HEK293 (cell line): ENCODE measurements at regions not wholly inside any gene's neighbourhood (a gene's known extent, or its start where the extent isn't known, plus 50 kb on each side); places are given as distances from the start of the nearest gene placed in this dataset.

Experiments used
- CTCF ChIA-PET: fragments of 350-600 bp; formaldehyde crosslinking; extraction: SDS; loops from one replicate; lab custom pipeline; 2021; ENCODE audit warnings: antibody characterized with exemption; lab: Yijun Ruan, JAX
- POLR2A ChIA-PET: fragments of 300-600 bp; formaldehyde crosslinking; extraction: SDS; loops from one replicate; lab custom pipeline; 2020; ENCODE audit warnings: antibody characterized with exemption, inconsistent platforms; lab: Yijun Ruan, JAX
- H3K27ac ChIP-seq: fragments of 200-500 bp; sonication (Bioruptor generic); 2 replicates; pipeline ENCODE4 v1.5.1; 2014; ENCODE audit warnings: low read depth, low read length, control low read depth, inconsistent platforms; ENCODE audit errors: extremely low read depth
- H3K36me3 ChIP-seq, 2 experiments: fragments of 200-500 bp in 1 of 2; sonication (Bioruptor generic) in 1 of 2; 1 replicate in 1 of 2; 2 replicates in 1 of 2; pipeline ENCODE4 v1.5.1; 2014 to 2017; ENCODE audit warnings: inconsistent platforms in 2 of 2, low read length in 2 of 2; ENCODE audit not compliant: control insufficient read depth in 2 of 2, insufficient read depth in 1 of 2
- H3K4me1 ChIP-seq: fragments of 200-500 bp; sonication (Bioruptor generic); 2 replicates; pipeline ENCODE4 v1.5.1; 2014; ENCODE audit warnings: mild to moderate bottlenecking, low read length, inconsistent platforms; ENCODE audit not compliant: control insufficient read depth, insufficient read depth
- H3K4me3 ChIP-seq: 2 replicates; pipeline ENCODE4 v1.5.1; 2011; ENCODE audit warnings: low read depth, mild to moderate bottlenecking, control low read depth, low read length, moderate library complexity
- H3K9me3 ChIP-seq: fragments of 200-500 bp; sonication (Bioruptor generic); 2 replicates; pipeline ENCODE4 v1.5.1; 2014; ENCODE audit warnings: low read depth, low read length, inconsistent platforms; ENCODE audit not compliant: control insufficient read depth, insufficient read depth
- GLI4 ChIP-seq: fragments of 450-650 bp; formaldehyde crosslinking; IDR thresholded peaks from 2 replicates; pipeline ENCODE4 v1.5.1; 2016; ENCODE audit warnings: missing biosample characterization, missing genetic modification characterization
- IKZF3 ChIP-seq: fragments of 450-650 bp; IDR thresholded peaks from 2 replicates; pipeline ENCODE4 v1.5.0; 2018; ENCODE audit warnings: missing biosample characterization, mild to moderate bottlenecking, missing genetic modification characterization, moderate library complexity
- REST ChIP-seq: fragments of 450-650 bp; formaldehyde crosslinking; IDR thresholded peaks from 2 replicates; pipeline ENCODE4 v1.5.1; 2016; ENCODE audit warnings: missing biosample characterization, missing genetic modification characterization
- ZBTB26 ChIP-seq: fragments of 450-650 bp; formaldehyde crosslinking; optimal IDR thresholded peaks from 2 replicates; pipeline ENCODE3; 2016; ENCODE audit warnings: missing biosample characterization, mild to moderate bottlenecking, missing genetic modification characterization
- ZBTB48 ChIP-seq: fragments of 450-650 bp; formaldehyde crosslinking; IDR thresholded peaks from 2 replicates; pipeline ENCODE4 v1.5.1; 2016; ENCODE audit warnings: missing biosample characterization, missing genetic modification characterization
- ZBTB49 ChIP-seq: fragments of 450-650 bp; formaldehyde crosslinking; IDR thresholded peaks from 2 replicates; pipeline ENCODE4 v1.5.1; 2016; ENCODE audit warnings: missing biosample characterization, missing genetic modification characterization, low read depth
- ZNF416 ChIP-seq: fragments of 450-650 bp; formaldehyde crosslinking; IDR thresholded peaks from 2 replicates; pipeline ENCODE4 v1.5.1; 2016; ENCODE audit warnings: missing biosample characterization, missing genetic modification characterization
- ZNF510 ChIP-seq: fragments of 450-650 bp; formaldehyde crosslinking; IDR thresholded peaks from 2 replicates; pipeline ENCODE4 v1.5.1; 2018; ENCODE audit warnings: mild to moderate bottlenecking, missing genetic modification characterization, missing biosample characterization; ENCODE audit not compliant: insufficient replicate concordance
- ZNF664 ChIP-seq: fragments of 450-650 bp; formaldehyde crosslinking; IDR thresholded peaks from 2 replicates; pipeline ENCODE4 v1.5.1; 2016; ENCODE audit warnings: missing biosample characterization, missing genetic modification characterization
- ZNF670 ChIP-seq: fragments of 450-650 bp; formaldehyde crosslinking; IDR thresholded peaks from 2 replicates; pipeline ENCODE4 v1.5.1; 2016; ENCODE audit warnings: missing biosample characterization, missing genetic modification characterization, low read depth
- ZNF692 ChIP-seq: fragments of 450-650 bp; formaldehyde crosslinking; IDR thresholded peaks from 2 replicates; pipeline ENCODE4 v1.5.1; 2016; ENCODE audit warnings: missing biosample characterization, missing genetic modification characterization
- TF ChIP-seq, protein P1 (sequence below): fragments of 450-650 bp; formaldehyde crosslinking; IDR thresholded peaks from 2 replicates; pipeline ENCODE4 v1.5.1; 2016; ENCODE audit warnings: missing biosample characterization, missing genetic modification characterization

GRCh38 chr16:73265935-73266334 lies 218.0 kb upstream of the ZFHX3 start (continued):
- TF ChIP-seq ZBTB26 (no peak), ZNF416 (tag by site-specific recombination) (no peak), ZBTB49 (tag by site-specific recombination) (no peak), ZBTB48 (tag by site-specific recombination) (no peak), ZNF670 (no peak), REST (tag by site-specific recombination) (no peak), GLI4 (tag by site-specific recombination) (no peak), ZNF510 (tag by site-specific recombination) (no peak)
- TF ChIP-seq, all 188 proteins: peak for 0

DNA sequence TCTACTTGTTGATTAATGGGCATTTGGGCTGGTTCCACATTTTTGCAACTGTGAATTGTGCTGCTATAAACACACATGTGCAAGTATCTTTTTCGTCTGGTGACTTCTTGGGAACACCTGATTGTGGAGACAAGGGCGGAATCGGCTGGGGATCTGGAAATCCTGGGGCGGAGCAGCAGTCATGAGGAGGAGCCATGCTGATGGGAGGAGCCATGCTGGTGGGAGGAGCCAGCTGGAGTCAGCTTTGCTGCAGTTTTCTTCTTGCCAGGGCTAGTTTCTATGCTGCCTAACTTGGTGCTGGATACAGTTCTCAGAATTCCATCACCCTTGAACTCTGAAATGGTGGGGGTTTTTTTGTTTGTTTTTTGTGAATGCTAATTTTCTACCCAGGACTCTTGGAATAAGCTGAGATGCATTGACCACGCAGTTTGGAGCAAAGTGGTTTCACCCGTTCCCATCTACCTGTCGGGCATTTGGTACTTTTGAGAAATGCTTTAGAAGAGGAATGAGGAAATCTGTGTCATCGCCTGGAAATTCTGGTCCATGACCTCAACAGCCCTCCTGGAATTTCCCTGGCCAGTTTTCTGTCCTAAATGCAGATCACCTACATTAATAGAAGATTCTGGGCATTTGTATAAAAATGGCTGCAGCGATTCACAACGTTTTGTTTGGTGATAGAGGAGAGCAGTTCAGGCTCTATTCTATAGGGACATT lies 217.4 kb upstream of the ZFHX3 start:
- CTCF ChIA-PET = no interaction called here
- Histone ChIP-seq H3K9me3 (no peaks in the 10 kb centered on the region), H3K36me3 (no peaks in the 10 kb centered on the region), H3K4me1 (no peaks in the 10 kb centered on the region), H3K4me3 (no peak overlapping the region), H3K27ac (no peak overlapping the region)
- TF ChIP-seq ZNF692 (tag by site-specific recombination) (no peak), IKZF3 (tag by site-specific recombination) (no peak), ZNF664 (tag by site-specific recombination) (no peak)
- TF ChIP-seq, protein P1, sequence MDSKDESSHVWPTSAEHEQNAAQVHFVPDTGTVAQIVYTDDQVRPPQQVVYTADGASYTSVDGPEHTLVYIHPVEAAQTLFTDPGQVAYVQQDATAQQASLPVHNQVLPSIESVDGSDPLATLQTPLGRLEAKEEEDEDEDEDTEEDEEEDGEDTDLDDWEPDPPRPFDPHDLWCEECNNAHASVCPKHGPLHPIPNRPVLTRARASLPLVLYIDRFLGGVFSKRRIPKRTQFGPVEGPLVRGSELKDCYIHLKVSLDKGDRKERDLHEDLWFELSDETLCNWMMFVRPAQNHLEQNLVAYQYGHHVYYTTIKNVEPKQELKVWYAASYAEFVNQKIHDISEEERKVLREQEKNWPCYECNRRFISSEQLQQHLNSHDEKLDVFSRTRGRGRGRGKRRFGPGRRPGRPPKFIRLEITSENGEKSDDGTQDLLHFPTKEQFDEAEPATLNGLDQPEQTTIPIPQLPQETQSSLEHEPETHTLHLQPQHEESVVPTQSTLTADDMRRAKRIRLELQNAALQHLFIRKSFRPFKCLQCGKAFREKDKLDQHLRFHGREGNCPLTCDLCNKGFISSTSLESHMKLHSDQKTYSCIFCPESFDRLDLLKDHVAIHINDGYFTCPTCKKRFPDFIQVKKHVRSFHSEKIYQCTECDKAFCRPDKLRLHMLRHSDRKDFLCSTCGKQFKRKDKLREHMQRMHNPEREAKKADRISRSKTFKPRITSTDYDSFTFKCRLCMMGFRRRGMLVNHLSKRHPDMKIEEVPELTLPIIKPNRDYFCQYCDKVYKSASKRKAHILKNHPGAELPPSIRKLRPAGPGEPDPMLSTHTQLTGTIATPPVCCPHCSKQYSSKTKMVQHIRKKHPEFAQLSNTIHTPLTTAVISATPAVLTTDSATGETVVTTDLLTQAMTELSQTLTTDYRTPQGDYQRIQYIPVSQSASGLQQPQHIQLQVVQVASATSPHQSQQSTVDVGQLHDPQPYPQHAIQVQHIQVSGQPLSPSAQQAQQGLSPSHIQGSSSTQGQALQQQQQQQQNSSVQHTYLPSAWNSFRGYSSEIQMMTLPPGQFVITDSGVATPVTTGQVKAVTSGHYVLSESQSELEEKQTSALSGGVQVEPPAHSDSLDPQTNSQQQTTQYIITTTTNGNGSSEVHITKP (tag by site-specific recombination) = peak; percentile 72
- POLR2A ChIA-PET = no interaction called here
